MV-4-11 (cell line): ENCODE measurements at regions not wholly inside any gene's neighbourhood (a gene's known extent, or its start where the extent isn't known, plus 50 kb on each side); places are given as distances from the start of the nearest gene placed in this dataset.
"Not testable (repeated sequence)": the region's sequence is repeated elsewhere in the genome, so short reads cannot be mapped to it uniquely, and the experiment has no call there.

ENCODE experiments used
- DNase-seq: peaks from one replicate; lab custom pipeline; 2025; lab: John Stamatoyannopoulos, UW

DNA sequence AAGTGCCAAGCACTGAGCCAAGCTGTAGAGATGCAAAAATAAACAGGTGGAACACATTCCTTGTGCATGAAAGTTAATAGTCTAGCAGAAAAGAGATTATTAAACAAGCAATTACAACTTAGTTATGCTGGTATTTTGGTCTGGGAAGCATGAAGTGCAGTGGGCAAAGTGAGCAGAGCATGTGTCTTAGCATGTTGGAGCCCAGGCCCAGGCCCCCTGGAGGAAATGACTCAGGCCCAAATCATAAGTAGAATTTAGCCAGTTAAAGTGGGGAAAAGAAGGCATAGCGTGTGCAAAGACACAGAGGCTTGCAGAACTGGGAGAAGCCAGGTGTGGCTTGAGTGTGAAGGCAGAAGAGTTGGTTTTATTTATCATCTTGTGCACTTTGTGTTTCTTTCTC, 163.8 kb upstream of the ATP11B start:
- no peak for DNase-seq

GRCh38 chr3:182631183-182632076, 161.9 kb upstream of the ATP11B start:
- no peak for DNase-seq

GRCh38 chr3:182632077-182632393, 161.3 kb upstream of the ATP11B start:
- DNase-seq, result no peak

DNA sequence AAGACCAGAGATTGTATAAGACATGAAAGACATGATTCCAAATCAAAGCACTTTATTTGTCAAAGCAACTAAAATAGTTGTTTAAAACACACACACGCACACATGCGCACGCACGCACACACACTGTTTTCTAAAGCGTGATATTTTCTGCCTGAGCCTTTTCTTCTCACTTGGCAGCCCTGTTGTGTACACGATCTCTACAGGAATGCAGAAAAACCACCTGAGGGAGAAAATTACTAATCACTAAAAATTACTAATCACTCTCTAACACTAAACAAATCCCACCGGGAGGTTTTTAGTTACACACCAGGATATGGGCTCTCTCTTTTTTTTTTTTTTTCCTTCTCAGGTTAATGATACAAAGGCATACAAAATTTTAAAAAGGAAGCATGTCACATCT, 160.1 kb upstream of the ATP11B start:
- DNase-seq, result no peak

- no peak for DNase-seq
Measured at GRCh38 chr3:182636646-182637045, 156.7 kb upstream of the ATP11B start.

GRCh38 chr3:182637350-182638110, 155.8 kb upstream of the ATP11B start:
- no peak for DNase-seq

- DNase-seq, result no peak
Measured at GRCh38 chr3:182644013-182644412, 149.3 kb upstream of the ATP11B start.

DNA sequence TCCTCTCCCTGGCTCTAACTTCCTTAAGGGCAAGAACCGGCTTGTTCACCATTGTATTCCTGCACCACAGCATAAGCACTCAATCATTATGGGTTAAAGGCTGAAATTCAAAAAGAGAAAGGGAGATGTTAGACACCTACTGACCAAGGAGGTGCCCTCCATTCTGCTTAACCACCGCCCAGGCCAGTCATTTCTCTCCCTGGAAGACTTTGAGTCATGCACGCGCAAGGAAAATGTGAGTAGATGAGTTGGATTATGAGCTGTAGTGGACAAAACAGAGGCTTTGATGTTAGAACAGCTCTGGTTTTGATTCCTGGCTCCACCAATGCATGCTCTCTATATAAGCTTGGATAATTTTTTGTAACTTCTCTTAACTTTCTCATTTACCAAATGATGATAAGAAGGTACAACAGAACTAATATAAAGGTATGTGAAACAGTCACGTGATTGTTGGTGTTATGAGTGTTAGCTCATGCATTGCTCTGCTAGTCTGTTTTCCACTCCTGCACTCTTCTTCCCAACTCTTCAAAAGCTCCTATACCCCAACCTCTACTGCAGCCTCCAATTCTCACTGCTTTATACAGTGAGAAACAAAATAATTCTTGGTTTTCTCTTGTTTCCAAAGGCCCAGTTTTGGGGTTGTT, 148.4 kb upstream of the ATP11B start:
- no peak for DNase-seq

GRCh38 chr3:182650568-182651128, 142.7 kb upstream of the ATP11B start:
- no peak for DNase-seq

DNA sequence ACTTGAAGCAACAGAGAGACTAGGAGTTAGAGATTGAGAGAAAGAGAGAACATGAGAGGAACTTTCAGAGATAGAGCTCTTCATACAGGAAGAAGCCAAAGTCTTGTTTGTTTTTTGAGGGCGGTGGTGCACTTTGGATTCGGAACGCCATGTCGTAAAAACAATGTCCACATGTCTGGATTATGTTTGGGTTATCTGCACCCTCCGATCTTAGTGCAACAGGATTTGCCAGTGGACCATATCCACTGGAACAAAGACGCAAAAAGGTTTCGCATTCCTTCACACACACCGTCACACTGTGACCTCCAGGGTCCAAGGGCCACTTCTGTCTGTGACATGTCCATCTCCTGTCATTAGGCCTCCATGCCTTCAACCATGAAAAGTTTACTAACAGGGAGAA, 141.8 kb upstream of the ATP11B start:
- no peak for DNase-seq

DNA sequence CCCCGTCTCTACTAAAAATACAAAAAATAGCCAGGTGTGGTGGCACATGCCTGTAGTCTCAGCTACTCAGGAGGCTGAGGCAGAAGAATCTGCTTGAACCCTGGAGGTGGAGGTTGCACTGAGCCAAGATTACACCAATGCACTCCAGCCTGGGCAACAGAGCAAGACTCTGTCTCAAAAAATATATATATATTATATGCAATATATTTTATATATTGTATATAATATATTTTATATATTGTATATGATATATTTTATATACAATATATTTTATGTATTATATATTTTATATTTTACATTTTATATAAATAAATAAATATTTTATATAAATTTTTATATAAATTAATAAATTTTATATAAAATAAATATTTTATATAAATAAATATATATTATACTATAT, 140.2 kb upstream of the ATP11B start:
- DNase-seq, result not testable (repeated sequence)

DNA sequence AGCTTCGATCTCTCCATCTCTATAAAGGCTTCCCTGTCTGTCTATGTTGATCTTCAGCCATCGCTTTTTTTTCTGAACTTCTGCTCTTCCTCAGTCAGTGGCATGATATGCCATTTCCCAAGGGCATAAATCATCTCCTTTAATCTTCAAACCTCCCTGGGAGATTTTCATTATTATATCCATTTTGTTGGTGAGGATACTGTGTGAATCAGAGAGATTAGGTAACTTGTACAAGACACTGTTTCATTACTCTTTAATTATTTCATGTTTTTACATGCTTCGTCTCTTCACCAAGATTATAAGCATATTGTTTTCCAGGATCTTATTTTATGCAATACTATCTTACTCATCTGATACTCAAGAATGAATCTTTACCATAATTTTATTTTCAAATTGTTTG, 124.8 kb upstream of the ATP11B start:
- no peak for DNase-seq

GRCh38 chr3:182668974-182669373, 124.3 kb upstream of the ATP11B start:
- DNase-seq, result no peak

- no peak for DNase-seq
Measured at GRCh38 chr3:182671541-182671940, 121.8 kb upstream of the ATP11B start.

DNA sequence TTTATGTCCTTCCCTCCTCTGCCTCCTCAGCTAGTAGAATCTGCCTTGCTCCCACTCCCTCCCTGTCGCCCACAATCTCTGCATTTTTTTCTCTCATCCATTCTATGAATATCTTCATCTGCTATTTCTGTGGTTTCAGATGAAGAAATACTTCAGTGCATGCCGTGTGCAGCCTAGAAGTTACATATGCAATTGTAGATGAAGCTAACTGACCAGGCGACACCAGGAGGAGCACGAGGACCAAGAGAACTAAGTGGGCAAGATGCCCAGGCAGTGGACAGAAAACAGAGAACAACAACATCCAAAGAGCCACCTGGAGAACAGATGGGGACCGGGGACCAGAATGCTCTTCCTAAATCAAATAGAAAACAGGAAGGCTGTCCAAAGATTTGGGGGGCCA, 121.4 kb upstream of the ATP11B start:
- DNase-seq, result no peak

DNA sequence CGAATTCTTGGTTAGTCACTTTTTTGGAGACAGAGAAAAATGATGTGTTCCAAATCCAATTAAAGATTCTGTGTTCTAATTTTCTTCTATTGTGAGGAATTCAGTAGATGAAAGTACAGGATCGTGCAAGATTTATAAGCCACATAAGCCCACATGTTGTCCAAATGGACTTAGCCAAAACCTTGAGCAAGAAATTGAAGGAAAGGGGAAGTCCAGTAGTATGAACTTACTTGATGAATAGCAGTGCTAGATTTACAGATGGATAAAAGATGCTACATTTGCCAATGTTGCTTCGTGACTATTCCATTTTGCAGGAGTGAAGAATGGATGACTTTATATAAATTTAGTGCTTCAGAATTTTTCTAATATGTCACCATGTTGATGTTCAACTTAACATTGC, 120.0 kb upstream of the ATP11B start:
- DNase-seq, result no peak

DNA sequence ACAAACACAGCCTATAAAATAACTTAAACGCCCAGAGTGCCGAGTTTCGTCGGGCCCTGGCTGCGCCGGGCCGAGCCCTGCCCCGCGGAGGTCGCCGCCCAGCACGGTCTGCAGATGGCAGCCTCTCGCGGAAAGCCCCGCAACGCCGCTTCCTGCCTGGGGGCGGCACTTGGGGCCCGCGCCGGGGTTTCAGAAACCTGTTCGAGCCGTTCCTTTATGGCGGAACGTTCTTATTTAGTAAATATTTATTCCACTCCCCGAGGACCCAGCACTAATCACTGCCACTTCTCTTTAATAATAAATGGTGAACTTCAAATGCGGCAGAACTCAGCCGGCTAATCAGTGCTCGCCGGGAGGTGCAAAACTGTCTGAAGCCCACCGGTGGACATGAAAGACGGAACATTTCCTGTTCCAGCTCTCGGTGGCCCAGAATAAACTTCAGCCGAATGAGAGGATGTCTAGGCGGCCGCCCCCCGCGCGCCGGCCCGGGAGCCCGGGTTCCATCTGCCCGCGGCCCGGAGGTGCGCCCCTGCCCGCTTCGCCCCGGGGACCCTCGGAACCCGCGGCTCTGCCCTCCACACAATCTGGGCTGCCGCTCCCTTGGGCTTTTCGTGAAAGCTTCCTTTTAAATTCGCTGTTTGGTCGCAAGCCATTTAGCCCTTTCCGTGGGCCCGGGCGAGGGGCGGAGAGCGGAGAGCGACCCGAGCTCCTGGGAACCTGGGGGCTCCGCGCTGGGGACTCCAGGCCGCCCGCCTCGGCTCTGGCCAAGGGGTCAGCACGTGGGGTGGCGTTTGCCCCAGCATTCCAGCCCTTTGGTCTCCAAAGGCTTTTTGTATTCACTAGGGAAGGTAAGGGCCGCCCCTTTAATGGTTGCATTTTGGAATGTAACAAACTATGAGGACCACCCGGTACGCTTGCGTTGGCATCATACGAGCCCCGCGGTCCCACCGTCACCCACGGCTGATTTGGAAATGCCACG, 110.8 kb upstream of the ATP11B start:
- DNase-seq, result no peak

DNA sequence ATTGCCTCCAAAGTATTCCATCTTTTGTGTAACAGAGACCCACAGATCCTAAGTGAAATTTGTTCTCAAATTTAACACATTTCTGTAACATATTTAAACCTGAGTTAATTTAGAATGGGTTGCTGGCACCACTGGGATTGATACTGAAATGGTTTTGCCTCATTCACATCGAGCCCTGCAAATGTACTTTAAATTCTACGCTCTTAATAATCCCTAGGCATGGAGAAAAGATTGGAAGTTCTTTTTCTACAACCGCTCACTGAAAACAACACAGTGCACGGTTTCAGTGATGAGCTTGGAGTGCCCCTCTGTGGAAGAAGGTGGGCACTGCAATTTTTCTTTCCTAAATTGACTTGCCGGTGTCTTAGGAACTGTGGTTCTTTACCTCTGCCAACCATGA, 109.9 kb upstream of the ATP11B start:
- peak; percentile 38 for DNase-seq

- no peak for DNase-seq
Measured at GRCh38 chr3:182683858-182684257, 109.4 kb upstream of the ATP11B start.

GRCh38 chr3:182686033-182686886, 107.0 kb upstream of the ATP11B start:
- no peak for DNase-seq

- no peak for DNase-seq
Measured at GRCh38 chr3:182690172-182690571, 103.1 kb upstream of the ATP11B start.
